ENCODE measurements at regions not wholly inside any gene's neighbourhood (a gene's known extent, or its start where the extent isn't known, plus 50 kb on each side); places are given as distances from the start of the nearest gene placed in this dataset.
A peak's percentile ranks its signal among the peaks of the same experiment; 100 is the strongest.

DNA sequence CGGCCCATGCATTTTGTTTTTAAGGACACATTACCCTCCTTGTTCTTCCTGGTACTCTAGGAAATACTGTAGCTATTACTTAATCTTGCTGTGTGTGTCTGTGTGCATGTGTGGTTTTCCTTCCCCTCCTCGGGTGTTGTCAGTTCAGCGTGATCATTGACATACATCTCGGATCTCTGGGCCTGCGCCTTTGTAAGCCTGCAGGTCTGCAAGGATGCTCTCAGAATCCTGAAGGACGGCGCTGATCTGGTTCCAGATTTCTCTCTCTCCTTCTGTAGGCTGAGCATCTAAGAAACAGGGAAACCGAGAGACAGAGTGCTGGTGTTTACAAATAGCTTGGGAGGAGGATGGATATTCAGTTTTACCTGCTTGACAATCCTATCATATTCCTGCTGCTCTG lies 100.2 kb downstream of the CYRIA start:
- DNase-seq (ENCODE audit: low read depth, low spot score), result no peak

DNA sequence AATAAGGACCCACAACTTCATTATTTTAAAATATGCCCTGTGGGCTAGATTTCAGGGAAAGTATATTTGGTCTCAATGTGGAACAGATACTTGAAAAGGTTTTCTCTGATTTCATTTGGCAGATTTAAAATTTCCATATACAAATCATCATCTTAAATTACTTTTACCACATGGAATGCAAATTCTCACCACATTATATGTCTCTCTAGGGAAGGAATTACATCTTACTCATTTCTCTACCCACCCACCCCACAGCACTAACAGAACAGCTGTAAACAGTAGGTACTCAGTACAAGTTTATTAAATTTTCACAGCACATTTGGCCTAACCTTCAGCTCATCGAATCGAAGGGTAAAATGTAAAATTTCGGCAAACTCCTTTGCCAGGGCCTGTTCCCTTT lies 104.0 kb downstream of the CYRIA start:
- DNase-seq (ENCODE audit: low read depth, low spot score), result no peak

DNA sequence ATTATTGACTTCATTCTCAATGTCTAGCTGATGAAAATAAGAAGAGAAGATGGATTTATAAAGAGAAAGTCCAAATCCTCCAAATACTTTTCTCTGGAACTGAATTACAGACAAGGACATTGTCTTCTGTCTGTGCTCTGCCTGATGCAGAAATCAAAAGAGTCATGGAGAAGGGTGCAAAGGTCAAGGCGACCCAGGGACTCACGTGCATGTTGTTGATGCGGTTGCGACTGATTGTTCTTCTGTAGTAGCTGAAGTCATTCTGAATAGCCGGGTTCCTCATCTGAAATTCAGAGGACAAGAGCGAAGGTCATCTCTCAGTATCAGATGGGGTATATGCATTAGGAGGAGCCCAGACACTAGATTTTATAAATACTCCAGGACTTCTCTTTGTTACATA lies 104.4 kb downstream of the CYRIA start:
- no peak for DNase-seq (ENCODE audit: low read depth, low spot score)

DNA sequence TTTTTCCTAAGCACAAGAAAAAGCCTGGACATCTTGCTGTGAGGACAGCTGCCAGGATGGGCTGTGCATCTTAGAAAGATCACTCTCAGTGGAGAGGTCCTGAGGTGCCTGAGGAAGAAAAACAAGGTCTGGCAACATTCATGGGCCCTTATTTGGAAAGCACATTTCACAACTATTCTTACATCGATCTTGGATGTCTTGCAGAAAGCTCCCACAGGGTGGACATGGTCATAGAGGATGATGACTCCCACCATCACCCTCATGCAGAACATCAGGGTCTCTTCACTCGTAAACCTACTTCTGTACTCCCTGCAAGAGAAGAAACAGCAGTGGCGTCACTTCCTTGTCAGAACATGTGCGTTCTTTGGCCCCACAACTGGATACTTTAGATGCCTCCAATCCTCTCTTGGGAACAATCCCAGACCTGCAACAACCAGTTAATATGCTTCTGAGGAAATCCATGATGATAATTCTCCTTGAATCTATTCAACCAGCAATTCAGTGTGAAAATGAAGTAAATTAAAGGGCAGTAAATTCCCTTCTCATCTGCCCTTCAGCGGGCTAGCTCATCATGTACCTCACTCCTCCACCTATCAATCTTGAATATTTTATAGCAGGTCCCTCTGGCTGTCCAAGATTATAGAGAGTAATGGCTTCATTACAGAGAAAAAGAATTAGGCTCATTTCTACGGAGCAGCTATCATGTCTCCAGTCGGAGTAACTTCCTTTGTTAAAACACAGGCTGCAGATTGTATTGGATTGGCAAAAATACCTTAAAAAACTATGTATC lies 106.2 kb downstream of the CYRIA start:
- DNase-seq (ENCODE audit: low read depth, low spot score), result no peak

DNA sequence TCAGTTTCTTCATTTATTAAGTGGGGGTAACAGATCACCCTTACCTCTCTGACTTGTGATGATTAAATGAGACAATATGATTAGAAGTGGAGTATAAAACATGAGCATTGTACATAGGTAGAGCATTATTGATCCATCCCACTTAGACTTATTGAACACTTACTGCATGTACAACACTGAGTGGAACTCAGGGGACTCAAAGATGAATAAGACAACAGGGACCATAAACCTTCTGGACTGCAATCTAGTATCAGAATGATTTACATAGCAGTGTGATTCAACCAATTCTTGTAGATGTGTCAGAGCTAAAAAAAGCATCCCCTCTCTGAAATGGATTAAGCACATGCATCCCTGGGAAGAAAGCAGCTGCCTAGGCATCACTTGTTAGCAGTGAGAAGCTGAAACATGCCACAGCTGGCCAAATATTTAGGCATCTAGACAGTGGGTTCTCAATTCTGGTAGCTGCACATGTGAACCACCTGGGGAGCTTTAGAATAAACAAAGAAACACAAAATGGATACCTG lies 111.5 kb downstream of the CYRIA start:
- DNase-seq (ENCODE audit: low read depth, low spot score), result no peak

DNA sequence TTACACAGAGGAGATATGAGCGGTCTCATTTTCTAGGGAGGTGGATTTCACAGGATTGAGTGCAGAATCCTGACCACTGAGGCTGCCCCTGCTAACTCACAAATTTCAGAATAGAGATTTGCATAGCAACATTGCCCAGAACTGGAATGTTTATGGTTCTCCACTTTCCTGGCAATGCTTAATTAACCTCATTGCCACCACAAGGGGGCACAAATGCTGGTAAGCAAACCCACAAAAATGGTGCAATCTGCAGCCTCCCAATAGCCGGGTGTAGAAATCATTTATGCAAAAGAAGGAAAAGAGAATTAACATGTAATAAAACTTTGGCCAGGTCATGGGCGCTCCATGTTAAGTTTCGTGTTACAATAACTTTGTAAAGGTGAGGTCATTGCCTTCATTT lies 112.4 kb downstream of the CYRIA start:
- peak; percentile 5 for DNase-seq (ENCODE audit: low read depth, low spot score)

DNA sequence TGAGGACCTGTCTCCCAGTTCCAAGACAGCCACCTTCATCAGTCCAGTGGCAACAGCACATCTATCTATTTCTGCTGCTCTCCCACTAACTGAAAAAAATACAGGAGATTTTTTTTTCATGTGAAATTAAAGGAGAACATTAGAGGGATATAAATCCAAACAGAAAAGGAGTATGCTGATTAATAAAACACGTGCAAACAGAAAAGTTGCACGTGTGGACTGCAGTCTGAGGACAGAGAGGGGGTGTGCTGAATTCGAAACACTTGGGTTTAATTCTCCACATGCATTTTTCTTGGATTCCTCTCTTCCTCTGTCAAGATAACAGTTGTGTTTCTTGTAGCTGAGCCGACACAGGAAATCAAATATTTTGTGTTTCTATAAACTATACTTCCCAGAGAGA lies 113.4 kb downstream of the CYRIA start:
- DNase-seq (ENCODE audit: low read depth, low spot score), result no peak

DNA sequence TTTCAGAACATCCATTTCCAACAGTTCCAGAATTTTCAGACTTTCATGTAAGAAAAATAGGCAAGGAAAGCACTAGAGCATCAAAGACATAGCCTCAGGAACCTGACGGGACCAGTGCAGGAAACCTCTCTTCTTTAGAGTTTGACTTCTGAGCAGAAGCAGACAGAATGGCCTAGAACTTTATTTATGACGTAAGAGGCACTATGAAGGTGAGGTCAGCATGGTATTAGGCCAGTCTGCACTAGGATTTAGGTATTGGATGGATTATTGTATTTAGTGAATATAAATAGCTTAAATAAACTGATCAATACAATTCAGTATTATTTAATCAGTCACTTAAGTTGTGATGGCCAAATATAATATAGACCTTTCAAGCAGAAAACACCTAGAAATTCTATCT lies 117.6 kb downstream of the CYRIA start:
- DNase-seq (ENCODE audit: low read depth, low spot score), result no peak

DNA sequence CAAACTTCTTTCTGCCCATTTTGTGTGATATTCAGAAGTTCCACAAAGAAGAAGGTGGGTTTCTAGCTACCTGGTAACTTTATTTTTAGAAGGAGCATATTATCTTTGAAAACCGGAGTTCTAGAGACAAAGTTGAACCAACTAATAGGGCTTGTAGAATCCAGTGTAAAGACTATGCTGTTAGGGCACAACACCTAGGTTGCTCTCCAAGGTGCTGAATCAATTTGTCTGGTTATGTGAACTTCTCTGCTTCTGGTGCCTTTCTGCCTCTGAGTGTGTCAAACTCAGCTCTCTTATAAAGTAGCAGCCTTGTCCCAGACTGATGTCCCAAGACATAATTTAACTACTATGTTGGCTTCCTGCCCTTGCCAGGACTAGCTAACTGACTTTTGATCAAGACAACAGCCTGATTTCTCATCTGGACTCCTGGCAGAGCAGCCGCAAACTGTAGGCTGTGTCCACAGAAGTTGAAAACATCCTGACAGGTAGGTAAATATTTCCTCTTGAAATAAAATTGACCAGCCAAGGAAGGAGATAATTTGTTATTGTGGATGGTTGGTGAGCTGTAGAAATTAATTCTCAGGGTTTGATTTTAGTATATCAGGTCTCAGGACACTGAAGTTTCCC lies 119.4 kb downstream of the CYRIA start:
- DNase-seq (ENCODE audit: low read depth, low spot score), result no peak

DNA sequence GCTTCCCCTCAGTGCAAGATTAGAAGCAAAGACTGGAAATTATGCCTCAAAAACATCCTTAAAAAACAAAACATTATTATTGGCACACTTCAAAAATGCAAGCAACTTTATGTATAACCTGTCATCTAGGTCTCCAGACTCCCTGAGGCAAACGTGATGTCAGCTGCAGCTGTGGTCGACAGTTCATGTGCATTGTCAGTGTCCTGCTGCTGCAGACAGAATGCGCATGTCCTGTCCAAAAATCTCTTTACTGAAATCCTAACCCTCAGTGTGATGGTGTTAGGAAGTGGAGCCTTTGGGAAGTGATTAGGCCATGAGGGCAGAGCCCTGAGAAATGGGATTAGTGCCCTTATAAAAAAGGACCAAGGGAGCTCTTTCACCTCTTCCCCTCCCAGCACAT lies 126.9 kb downstream of the CYRIA start:
- no peak for DNase-seq (ENCODE audit: low read depth, low spot score)

DNA sequence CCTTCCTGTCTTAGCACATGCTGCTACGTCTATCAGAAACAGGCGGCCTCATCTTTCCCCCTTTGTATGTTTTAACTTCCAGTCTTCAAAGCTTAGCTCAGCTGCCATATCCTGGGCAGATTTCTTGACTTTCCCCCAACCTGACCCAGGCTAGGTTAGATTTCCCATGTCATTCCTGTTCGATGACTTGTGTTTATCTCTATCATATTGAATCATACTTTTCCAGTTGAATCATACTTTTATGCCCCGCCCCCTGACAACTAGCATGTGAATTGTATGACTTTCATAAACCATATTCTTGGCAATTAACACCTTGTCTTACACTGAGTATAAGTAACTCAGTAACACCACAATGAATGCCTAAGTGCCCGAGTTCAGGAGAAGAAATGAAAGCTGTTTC lies 128.3 kb downstream of the CYRIA start:
- no peak for DNase-seq (ENCODE audit: low read depth, low spot score)

DNA sequence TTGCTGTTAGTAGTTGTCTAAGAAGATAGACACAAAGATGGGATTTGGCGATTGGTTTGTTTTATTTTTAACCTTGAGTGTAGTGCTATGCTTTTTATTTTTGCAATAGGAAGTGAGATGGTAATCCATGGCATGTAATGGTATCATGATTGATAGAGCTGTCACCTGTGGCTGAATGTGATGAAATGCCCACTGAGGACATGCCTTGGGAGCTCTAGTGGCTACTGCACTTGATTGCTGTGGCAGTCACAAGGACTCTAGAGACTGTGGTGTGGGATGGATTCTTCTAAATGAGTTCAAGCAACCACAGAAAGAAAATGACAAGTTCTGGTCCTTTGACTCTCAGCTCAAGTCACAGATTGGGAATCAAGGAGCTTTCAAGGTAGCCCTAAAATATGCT lies 139.4 kb downstream of the CYRIA start:
- no peak for DNase-seq (ENCODE audit: low read depth, low spot score)

DNA sequence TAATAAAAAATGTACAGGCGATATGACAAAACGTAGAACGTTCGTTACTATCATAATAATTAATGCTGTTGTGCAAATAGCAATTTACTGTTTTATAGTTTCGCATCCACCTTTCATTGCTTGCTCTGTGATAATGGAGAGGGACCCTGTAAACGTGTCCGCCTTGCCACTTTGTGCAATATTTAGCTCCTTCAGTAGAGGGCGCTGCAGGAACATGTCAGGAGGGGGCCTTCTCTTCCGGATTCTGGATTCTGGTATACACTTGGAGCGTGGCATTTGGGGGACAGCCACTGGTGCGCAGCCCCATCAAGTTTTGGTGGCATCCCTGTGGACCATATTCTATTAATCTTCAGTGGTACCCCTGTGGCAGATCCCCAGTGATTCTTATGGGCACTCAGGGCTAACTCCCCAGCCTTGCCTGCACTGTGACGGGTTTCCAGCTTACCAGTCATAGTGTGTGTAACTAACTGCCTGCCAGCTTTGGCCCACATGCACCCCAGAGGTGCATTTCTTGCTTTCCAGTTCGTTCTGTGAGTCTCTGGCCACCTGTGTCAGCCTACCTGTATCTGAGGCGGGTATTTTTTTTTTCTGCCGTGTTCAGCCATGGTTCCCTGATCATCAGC lies 140.3 kb downstream of the CYRIA start:
- no peak for DNase-seq (ENCODE audit: low read depth, low spot score)

DNA sequence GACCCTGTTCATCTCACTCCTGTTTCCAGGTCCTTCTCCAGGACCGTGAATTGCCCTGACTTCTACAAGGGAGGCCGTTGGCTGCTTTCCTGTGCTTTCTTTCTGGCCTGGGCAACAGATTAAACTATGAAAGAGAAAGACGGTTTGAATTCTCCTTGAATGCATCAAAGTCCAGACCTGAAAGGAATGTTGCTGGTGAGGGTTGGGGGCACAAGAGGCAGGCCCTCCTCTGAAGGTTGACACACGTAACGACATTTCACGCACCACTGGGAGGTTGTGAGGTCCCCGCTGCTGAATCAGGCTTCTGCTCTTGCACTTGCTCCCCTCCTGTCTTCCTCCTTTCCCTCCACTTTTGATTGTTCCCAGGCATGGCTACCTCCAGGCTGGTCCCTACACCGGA lies 141.9 kb downstream of the CYRIA start:
- DNase-seq (ENCODE audit: low read depth, low spot score), result no peak

DNA sequence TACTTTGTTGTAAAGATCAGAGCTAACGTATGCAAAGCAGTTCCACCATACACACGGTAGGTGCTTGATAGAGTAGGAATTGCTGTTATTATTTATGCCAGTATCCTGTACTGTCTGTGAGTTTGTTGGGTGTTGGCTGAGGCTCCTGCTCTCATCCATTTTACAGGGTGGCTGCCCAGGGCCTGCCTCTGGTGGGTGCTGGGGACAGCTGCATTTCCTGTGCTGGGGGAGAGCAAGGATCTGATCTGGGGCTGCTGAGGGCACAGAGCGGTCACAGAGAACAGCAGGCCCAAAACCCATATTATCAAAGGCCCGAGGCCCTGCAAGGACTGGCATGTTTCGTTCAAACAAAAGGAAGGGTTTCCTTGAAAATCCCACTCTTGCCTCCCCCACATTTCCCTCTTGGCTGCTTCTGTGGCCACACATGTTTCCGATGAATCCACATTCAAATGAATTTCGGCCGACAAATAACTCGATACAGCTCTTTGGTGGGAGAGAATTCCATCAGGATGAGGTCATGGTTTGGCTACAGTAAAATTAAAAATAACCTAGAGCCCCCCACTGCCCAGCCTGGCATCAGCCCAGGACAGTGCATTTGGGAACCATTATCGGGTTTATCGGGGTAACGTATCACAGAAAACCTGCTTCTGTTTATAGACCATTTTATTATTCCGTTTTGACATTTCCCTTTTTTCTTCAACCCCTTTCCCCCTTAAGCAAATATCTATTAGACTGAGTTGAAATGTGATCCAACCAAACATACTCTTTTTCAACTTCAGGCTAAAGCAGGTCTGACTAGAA lies 143.4 kb downstream of the CYRIA start:
- DNase-seq (ENCODE audit: low read depth, low spot score), result no peak

DNA sequence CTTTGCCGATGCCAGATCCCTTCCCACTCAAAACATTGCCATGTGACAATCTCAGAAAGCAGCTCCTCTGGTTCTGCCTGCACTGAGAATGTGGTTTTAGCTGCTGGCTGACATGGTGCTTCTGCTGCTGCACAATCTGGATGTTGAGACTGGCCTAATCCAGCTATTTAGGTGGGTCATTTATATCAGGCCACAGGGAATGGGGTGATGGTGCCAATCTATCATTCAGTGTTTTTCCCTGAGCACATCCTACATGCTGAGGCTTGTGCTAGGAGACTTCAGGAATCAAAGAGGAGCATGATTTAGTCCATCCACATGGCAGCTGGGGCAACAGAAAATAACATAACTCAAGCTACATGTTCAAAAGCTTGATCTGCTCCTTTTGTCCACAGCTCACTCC lies 144.7 kb downstream of the CYRIA start:
- no peak for DNase-seq (ENCODE audit: low read depth, low spot score)

DNA sequence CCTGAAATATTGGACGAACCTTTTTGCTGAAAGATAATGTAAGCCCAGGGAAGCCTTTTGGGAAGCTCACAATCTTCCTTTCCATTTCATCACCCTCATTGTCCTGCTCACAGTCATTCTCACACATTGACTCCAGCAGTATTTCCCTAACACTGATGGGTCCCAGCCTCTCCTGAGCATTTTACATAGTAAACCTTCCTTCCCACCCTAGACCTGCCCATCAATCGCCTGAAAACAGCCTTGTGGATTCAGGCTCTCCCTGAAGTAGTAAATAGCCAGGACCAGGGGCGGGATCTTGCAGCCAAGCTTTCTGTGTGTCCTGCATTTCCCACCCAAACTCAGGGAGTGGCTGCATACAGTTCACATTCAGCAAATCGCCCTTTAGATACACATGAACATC lies 149.9 kb downstream of the CYRIA start:
- no peak for DNase-seq (ENCODE audit: low read depth, low spot score)

DNA sequence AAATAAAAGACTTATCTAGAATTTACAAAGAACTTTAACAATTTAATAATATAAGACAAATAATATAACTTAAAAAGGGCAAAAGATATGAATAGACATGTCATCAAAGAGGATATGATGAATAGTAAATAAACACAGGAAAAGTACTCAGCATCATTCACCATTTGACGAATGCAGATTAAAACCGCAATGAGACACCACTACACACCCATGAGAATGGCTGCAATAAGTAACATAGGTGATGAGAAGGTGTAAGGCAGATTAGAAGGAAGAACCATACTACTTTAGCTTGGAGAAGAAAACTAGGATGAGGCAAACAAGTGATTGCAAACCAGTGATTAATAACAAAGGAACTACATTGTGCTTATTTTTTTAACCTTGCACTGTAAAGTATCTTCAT lies 152.0 kb downstream of the CYRIA start:
- no peak for DNase-seq (ENCODE audit: low read depth, low spot score)

DNA sequence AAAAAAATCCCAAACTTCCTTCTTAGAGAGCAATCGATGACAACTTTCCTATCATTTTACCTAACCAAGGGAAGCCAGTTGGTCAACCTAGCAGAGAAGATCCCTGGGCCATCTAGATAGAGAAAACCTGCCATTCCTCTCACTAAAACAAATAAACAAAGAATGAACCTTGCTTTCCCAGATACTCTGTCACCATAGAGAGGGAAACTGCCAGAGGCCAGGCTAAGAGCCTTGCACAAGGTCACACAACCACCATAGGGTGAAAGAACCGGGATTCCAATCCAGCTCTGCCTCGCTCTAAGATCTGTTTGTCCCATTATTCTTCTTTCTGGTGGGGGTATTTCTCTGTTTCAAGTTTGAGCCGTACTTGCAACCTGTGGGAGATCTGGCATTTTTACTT lies 154.6 kb downstream of the CYRIA start:
- DNase-seq (ENCODE audit: low read depth, low spot score), result no peak

DNA sequence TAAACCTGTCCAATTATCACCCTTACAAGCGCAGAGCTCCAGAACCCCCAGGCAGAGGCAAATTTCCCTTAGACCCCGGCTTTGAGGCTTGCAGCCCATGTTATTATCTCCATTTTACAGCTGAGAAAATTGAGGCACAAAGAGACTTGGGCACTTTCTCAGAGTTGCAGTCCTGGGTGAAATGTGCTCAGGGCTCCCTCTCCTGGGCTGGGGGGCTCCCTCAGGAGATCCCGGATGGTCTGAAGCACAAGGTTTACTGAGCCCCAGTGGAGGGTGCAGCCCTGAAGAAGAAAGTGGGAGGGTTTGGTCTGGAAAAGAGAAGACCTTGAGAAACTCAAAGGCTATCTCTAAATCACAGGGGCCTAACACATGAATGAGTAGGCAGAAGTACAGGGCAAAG lies 156.6 kb downstream of the CYRIA start:
- no peak for DNase-seq (ENCODE audit: low read depth, low spot score)

DNA sequence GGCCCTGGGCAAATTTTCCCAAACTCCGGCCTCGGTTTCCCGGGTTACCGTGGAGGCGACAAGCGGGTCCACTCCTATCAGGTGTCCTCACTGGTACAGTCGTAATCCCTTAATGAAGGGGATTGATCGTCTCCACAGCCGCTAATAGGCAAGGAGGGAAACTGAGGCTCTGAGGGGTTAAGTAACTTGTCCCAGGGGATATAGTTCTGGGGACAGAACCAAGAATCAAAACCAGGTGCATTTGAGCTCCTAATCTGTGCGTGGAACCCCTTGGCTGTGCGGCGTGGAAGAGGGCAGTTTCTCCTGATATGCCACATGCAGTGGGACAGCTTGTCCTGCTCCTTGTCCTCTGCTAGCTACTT lies 157.2 kb downstream of the CYRIA start:
- DNase-seq (ENCODE audit: low read depth, low spot score), result no peak
